PC-9 (cell line): ENCODE measurements at regions not wholly inside any gene's neighbourhood (a gene's known extent, or its start where the extent isn't known, plus 50 kb on each side); places are given as distances from the start of the nearest gene placed in this dataset.
A peak's percentile ranks its signal among the peaks of the same experiment; 100 is the strongest.

Source experiments
- BruUV-seq: library from RNA; stranded (reverse); fragments of 400-500 nt; replicated peaks from 2 replicates; lab custom pipeline; 2021; lab: Mats Ljungman, UMichigan
- CTCF ChIA-PET: fragments of 300-600 bp; sonication (Branson Sonifier 250); formaldehyde crosslinking; loops from one replicate; lab custom pipeline; 2022; ENCODE audit warnings: antibody characterized with exemption; lab: Charles Lee
- POLR2A ChIA-PET: fragments of 300-600 bp; sonication (Branson Sonifier 250); formaldehyde crosslinking; loops from one replicate; lab custom pipeline; 2022; ENCODE audit warnings: antibody characterized with exemption; ENCODE audit not compliant: unreplicated experiment; lab: Charles Lee
- DNase-seq, 2 experiments: peaks; one replicate each; pipeline versions ENCODE4 v3.0.0 to v3.0.0-alpha.2; 2015 to 2022; ENCODE audit warnings: mixed read lengths in 1 of 2
- H2AFZ ChIP-seq: fragments of 200-600 bp; sonication (generic); 2 replicates; pipeline ENCODE4 v1.8.1; 2017; ENCODE audit warnings: antibody characterized with exemption
- H3F3A ChIP-seq: fragments of 200-600 bp; sonication (generic); 2 replicates; pipeline ENCODE4 v1.8.1; 2017; ENCODE audit warnings: antibody characterized with exemption, mild to moderate bottlenecking, low read depth; ENCODE audit not compliant: insufficient read depth
- H3K27ac ChIP-seq: fragments of 200-600 bp; sonication (generic); 2 replicates; pipeline ENCODE4 v1.6.1; 2016; ENCODE audit warnings: mixed run types
- H3K27me3 ChIP-seq: fragments of 200-600 bp; sonication (generic); 2 replicates; pipeline ENCODE4 v1.6.1; 2016; ENCODE audit warnings: low read depth, mixed run types; ENCODE audit not compliant: insufficient read depth
- H3K36me3 ChIP-seq: fragments of 200-600 bp; sonication (generic); 2 replicates; pipeline ENCODE4 v1.6.1; 2016; ENCODE audit warnings: low read depth, mixed run types
- H3K4me1 ChIP-seq: fragments of 200-600 bp; sonication (generic); replicated peaks from 2 replicates; pipeline ENCODE4 v1.6.1; 2016; ENCODE audit warnings: mixed run types; ENCODE audit not compliant: insufficient read depth
- H3K4me2 ChIP-seq: fragments of 200-600 bp; sonication (generic); 2 replicates; pipeline ENCODE4 v1.6.1; 2017; ENCODE audit warnings: mixed run types
- H3K4me3 ChIP-seq: fragments of 200-600 bp; sonication (generic); 2 replicates; pipeline ENCODE4 v1.6.1; 2016; ENCODE audit warnings: mixed run types
- H3K79me2 ChIP-seq: fragments of 200-600 bp; sonication (generic); 2 replicates; pipeline ENCODE4 v1.6.1; 2017; ENCODE audit warnings: low read depth, mixed run types
- H3K9me2 ChIP-seq: fragments of 200-600 bp; sonication (generic); 2 replicates; pipeline ENCODE4 v1.8.1; 2017; ENCODE audit warnings: mild to moderate bottlenecking; ENCODE audit not compliant: insufficient read depth
- H3K9me3 ChIP-seq: fragments of 200-600 bp; sonication (generic); 2 replicates; pipeline ENCODE4 v1.8.1; 2016; ENCODE audit warnings: low read depth; ENCODE audit not compliant: insufficient read depth
- H4K20me1 ChIP-seq: fragments of 200-600 bp; sonication (generic); 2 replicates; pipeline ENCODE4 v1.8.1; 2017; ENCODE audit not compliant: insufficient read depth
- CTCF ChIP-seq: fragments of 200-600 bp; sonication (generic); conservative IDR thresholded peaks from 2 replicates; pipeline ENCODE4 v1.6.1; 2017; ENCODE audit warnings: mixed run types, antibody characterized with exemption, mild to moderate bottlenecking, moderate library complexity
- EZH2 ChIP-seq: fragments of 200-600 bp; sonication (generic); IDR thresholded peaks from 2 replicates; pipeline ENCODE4 v1.8.0; 2017; ENCODE audit warnings: antibody characterized with exemption, low read depth
- intact Hi-C: fragments of 100-400 bp; cut with micrococcal nuclease; formaldehyde crosslinking; loops from one replicate; pipeline ENCODE4 v1.10.0; 2022; ENCODE audit not compliant: unreplicated experiment

GRCh38 chr10:93149761-93150160 is 76.1 kb downstream of the CYP26A1 start:
- Histone ChIP-seq H3K4me1 (peaks cover 49% of the 10 kb centered on the region), H3K4me2 (peak overlapping the region; percentile 24; the same call in 1 of the 2 replicates), H3K79me2 (no peaks in the 10 kb centered on the region), H4K20me1 (no peaks in the 10 kb centered on the region), H2AFZ (no peak overlapping the region), H3K9me3 (no peaks in the 10 kb centered on the region), H3K27ac (no peak overlapping the region), H3K36me3 (no peaks in the 10 kb centered on the region), H3K27me3 (no peaks in the 10 kb centered on the region), H3K4me3 (no peak overlapping the region), H3F3A (peaks cover 10% of the 10 kb centered on the region; the same call in 1 of the 2 replicates), H3K9me2 (no peaks in the 10 kb centered on the region)
- no TSS peak for BruUV-seq
- intact Hi-C loops, result no loop called here
- ChIA-PET CTCF (no interaction called here), POLR2A (no interaction called here)
- DNase-seq, result no peak
- TF ChIP-seq EZH2 (no peak), CTCF (no peak)

- Histone ChIP-seq H3K27ac (no peak overlapping the region), H3F3A (peaks cover 10% of the 10 kb centered on the region; the same call in 1 of the 2 replicates), H3K79me2 (no peaks in the 10 kb centered on the region), H3K36me3 (no peaks in the 10 kb centered on the region), H3K4me3 (no peak overlapping the region), H3K9me2 (no peaks in the 10 kb centered on the region), H3K4me1 (peaks cover 49% of the 10 kb centered on the region), H3K9me3 (no peaks in the 10 kb centered on the region), H3K4me2 (peak overlapping the region; percentile 24), H3K27me3 (no peaks in the 10 kb centered on the region), H2AFZ (no peak overlapping the region), H4K20me1 (no peaks in the 10 kb centered on the region)
- POLR2A ChIA-PET, result no interaction called here
- no peak for TF ChIP-seq EZH2
- CTCF ChIA-PET, result no interaction called here
- peak; percentile 16 to 70 for DNase-seq
- BruUV-seq, result no TSS peak
- intact Hi-C loops, result no loop called here
Measured at GRCh38 chr10:93150289-93150688, 76.6 kb downstream of the CYP26A1 start.

DNA sequence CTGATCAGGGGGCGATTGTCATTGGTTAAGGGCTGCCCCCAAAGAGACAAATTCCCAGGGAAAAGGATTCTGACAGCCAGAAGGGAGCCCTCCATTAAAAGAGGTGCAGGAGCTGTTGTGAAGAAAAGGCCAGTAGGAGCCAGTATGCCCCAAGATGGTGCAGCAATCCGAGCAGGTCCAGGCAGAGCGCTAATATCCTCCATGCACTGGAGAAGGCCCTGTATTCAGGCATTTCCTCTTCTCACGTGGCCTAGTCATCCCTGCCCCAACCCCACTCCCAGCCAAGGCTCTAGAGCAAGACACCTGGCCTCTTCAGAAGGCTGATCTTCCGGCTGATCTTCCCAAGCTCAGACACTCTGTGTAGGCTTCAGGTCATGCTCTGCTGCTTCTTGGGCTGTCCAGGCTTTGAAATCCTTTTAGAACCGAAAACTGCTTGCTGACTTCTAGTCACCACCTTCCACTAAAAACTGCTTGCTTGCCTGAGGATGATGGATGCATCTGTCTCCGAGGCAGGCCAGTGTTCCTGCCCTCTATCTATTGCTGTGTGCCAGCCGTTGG is 77.4 kb downstream of the CYP26A1 start:
- Histone ChIP-seq H3K36me3 (no peaks in the 10 kb centered on the region), H3K27ac (no peak overlapping the region), H3K4me1 (peaks cover 49% of the 10 kb centered on the region), H4K20me1 (no peaks in the 10 kb centered on the region), H3K79me2 (no peaks in the 10 kb centered on the region), H2AFZ (no peak overlapping the region), H3K4me2 (no peak overlapping the region), H3K27me3 (no peaks in the 10 kb centered on the region), H3K9me2 (no peaks in the 10 kb centered on the region), H3K9me3 (no peaks in the 10 kb centered on the region), H3K4me3 (no peak overlapping the region), H3F3A (peaks cover 10% of the 10 kb centered on the region; the same call in 1 of the 2 replicates)
- POLR2A ChIA-PET, result no interaction called here
- CTCF ChIA-PET, result no interaction called here
- intact Hi-C loops, result no loop called here
- no TSS peak for BruUV-seq
- TF ChIP-seq EZH2 (no peak), CTCF (no peak)
- DNase-seq, result no peak

- BruUV-seq, result no TSS peak
- peak overlapping the region; percentile 30; the same call in 1 of the 2 replicates for H3K27ac ChIP-seq
- intact Hi-C loops, result no loop called here
- H3K4me2 ChIP-seq, result peak overlapping the region; percentile 32
- H3K9me3 ChIP-seq, result no peaks in the 10 kb centered on the region
- H3K4me1 ChIP-seq, result peaks cover 43% of the 10 kb centered on the region
- ChIA-PET POLR2A (no interaction called here), CTCF (no interaction called here)
- H3K4me3 ChIP-seq, result no peak overlapping the region
- TF ChIP-seq EZH2, result no peak
- no peak for TF ChIP-seq CTCF
- H3F3A ChIP-seq, result peaks cover 7% of the 10 kb centered on the region; the same call in 1 of the 2 replicates
- H3K9me2 ChIP-seq, result no peaks in the 10 kb centered on the region
- H3K79me2 ChIP-seq, result no peaks in the 10 kb centered on the region
- no peaks in the 10 kb centered on the region for H3K36me3 ChIP-seq
- DNase-seq, result peak in 1 of 2 experiments; percentile 50
- no peak overlapping the region for H2AFZ ChIP-seq
- no peaks in the 10 kb centered on the region for H4K20me1 ChIP-seq
- no peaks in the 10 kb centered on the region for H3K27me3 ChIP-seq
Measured at GRCh38 chr10:93152136-93152535, 78.4 kb downstream of the CYP26A1 start.
